Smooth muscle cell (in vitro differentiated cells): ENCODE measurements at regions not wholly inside any gene's neighbourhood (a gene's known extent, or its start where the extent isn't known, plus 50 kb on each side); places are given as distances from the start of the nearest gene placed in this dataset.

ENCODE experiments used
- DNase-seq: peaks from one replicate; lab custom pipeline; 2025; ENCODE audit not compliant: unreplicated experiment; lab: John Stamatoyannopoulos, UW
- H2AFZ ChIP-seq: fragments of 200-600 bp; sonication (generic); 2 replicates; pipeline ENCODE4 v1.6.0; 2016; ENCODE audit warnings: antibody characterized with exemption, low read depth, mild to moderate bottlenecking
- H3F3A ChIP-seq: fragments of 200-600 bp; sonication (generic); 2 replicates; pipeline ENCODE4 v1.6.0; 2017; ENCODE audit warnings: antibody characterized with exemption, low read depth
- H3K27ac ChIP-seq: fragments of 200-600 bp; sonication (generic); 2 replicates; pipeline ENCODE4 v1.5.1; 2016; ENCODE audit warnings: low read depth, mild to moderate bottlenecking
- H3K27me3 ChIP-seq: fragments of 200-600 bp; sonication (generic); 2 replicates; pipeline ENCODE4 v1.6.1; 2016; ENCODE audit warnings: low read depth, mild to moderate bottlenecking
- H3K36me3 ChIP-seq: fragments of 200-600 bp; sonication (generic); 2 replicates; pipeline ENCODE4 v1.5.1; 2016; ENCODE audit warnings: low read depth
- H3K4me1 ChIP-seq: fragments of 200-600 bp; sonication (generic); 2 replicates; pipeline ENCODE4 v1.5.1; 2016; ENCODE audit warnings: low read depth
- H3K4me2 ChIP-seq: fragments of 200-600 bp; sonication (generic); 2 replicates; pipeline ENCODE4 v1.6.0; 2016; ENCODE audit warnings: mild to moderate bottlenecking
- H3K4me3 ChIP-seq: fragments of 200-600 bp; sonication (generic); 2 replicates; pipeline ENCODE4 v1.5.1; 2016; ENCODE audit warnings: mild to moderate bottlenecking
- H3K79me2 ChIP-seq: fragments of 200-600 bp; sonication (generic); 2 replicates; pipeline ENCODE4 v1.6.0; 2016; ENCODE audit warnings: low read depth, mild to moderate bottlenecking
- H3K9ac ChIP-seq: fragments of 200-600 bp; sonication (generic); 2 replicates; pipeline ENCODE4 v1.6.0; 2016; ENCODE audit warnings: low read depth
- H3K9me3 ChIP-seq: fragments of 200-600 bp; sonication (generic); replicated peaks from 2 replicates; pipeline ENCODE4 v1.5.1; 2016; ENCODE audit warnings: low read depth
- H4K20me1 ChIP-seq: fragments of 200-600 bp; sonication (generic); 2 replicates; pipeline ENCODE4 v1.6.0; 2016; ENCODE audit warnings: low read depth
- WGBS: methylation state at CpG from one replicate; pipeline ENCODE4 v1.1.7; 2016; ENCODE audit warnings: low lambda C conversion rate; 5-methylcytosine and 5-hydroxymethylcytosine counted together
- TF ChIP-seq, protein P1 (sequence below): fragments of 200-600 bp; sonication (generic); IDR thresholded peaks from 2 replicates; pipeline ENCODE4 v1.5.1; 2017; ENCODE audit warnings: borderline replicate concordance, mild to moderate bottlenecking, antibody characterized with exemption; ENCODE audit not compliant: insufficient read depth, poor library complexity, severe bottlenecking

GRCh38 chr18:66734451-66734850 is 130.6 kb upstream of the CDH19 start:
- H2AFZ ChIP-seq, result no peak overlapping the region
- H3K79me2 ChIP-seq, result no peaks in the 10 kb centered on the region
- no peaks in the 10 kb centered on the region for H3K36me3 ChIP-seq
- H3K27me3 ChIP-seq, result no peaks in the 10 kb centered on the region
- WGBS, result 92% methylated on average over 2 of the region's 2 CpGs
- no peaks in the 10 kb centered on the region for H3K9me3 ChIP-seq
- no peaks in the 10 kb centered on the region for H3K4me1 ChIP-seq
- no peak overlapping the region for H3K9ac ChIP-seq
- no peak overlapping the region for H3K27ac ChIP-seq
- TF ChIP-seq, protein P1, sequence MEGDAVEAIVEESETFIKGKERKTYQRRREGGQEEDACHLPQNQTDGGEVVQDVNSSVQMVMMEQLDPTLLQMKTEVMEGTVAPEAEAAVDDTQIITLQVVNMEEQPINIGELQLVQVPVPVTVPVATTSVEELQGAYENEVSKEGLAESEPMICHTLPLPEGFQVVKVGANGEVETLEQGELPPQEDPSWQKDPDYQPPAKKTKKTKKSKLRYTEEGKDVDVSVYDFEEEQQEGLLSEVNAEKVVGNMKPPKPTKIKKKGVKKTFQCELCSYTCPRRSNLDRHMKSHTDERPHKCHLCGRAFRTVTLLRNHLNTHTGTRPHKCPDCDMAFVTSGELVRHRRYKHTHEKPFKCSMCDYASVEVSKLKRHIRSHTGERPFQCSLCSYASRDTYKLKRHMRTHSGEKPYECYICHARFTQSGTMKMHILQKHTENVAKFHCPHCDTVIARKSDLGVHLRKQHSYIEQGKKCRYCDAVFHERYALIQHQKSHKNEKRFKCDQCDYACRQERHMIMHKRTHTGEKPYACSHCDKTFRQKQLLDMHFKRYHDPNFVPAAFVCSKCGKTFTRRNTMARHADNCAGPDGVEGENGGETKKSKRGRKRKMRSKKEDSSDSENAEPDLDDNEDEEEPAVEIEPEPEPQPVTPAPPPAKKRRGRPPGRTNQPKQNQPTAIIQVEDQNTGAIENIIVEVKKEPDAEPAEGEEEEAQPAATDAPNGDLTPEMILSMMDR, result no peak
- DNase-seq, result no peak
- no peaks in the 10 kb centered on the region for H3F3A ChIP-seq
- no peak overlapping the region for H3K4me2 ChIP-seq
- H4K20me1 ChIP-seq, result no peaks in the 10 kb centered on the region
- no peak overlapping the region for H3K4me3 ChIP-seq

DNA sequence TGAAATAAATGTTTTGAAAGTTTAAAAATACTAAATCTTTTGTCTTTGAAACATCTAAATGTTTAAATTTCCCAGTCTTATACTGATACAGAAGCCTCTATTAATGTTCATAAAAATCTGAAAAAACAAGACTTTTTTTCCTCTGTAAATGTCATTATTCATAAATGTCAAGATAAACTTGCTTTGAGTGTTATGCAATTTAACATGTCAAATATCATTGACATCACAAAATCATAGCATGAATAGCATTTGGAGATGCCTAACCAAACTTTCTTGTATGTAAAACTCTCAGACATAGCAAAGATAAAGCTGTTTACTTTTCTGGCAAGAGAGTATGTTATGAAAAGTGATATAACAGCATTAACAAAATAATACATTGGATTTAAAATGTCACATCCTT is 128.0 kb upstream of the CDH19 start:
- no peak overlapping the region for H3K4me2 ChIP-seq
- H3K9ac ChIP-seq, result no peak overlapping the region
- H3K27me3 ChIP-seq, result no peaks in the 10 kb centered on the region
- no peak overlapping the region for H2AFZ ChIP-seq
- no peaks in the 10 kb centered on the region for H3K36me3 ChIP-seq
- TF ChIP-seq, protein P1, result no peak
- H3F3A ChIP-seq, result no peaks in the 10 kb centered on the region
- H3K79me2 ChIP-seq, result no peaks in the 10 kb centered on the region
- no peak overlapping the region for H3K27ac ChIP-seq
- H4K20me1 ChIP-seq, result no peaks in the 10 kb centered on the region
- no peaks in the 10 kb centered on the region for H3K9me3 ChIP-seq
- H3K4me3 ChIP-seq, result no peak overlapping the region
- DNase-seq, result no peak
- no peaks in the 10 kb centered on the region for H3K4me1 ChIP-seq

- 86% methylated on average over 2 of the region's 2 CpGs for WGBS
Observed at GRCh38 chr18:66729442-66730239, 125.8 kb upstream of the CDH19 start.

More at GRCh38 chr18:66729442-66730239, 125.8 kb upstream of the CDH19 start:
- Histone ChIP-seq H3K4me3 (no peak overlapping the region), H3F3A (no peaks in the 10 kb centered on the region), H4K20me1 (no peaks in the 10 kb centered on the region), H2AFZ (no peak overlapping the region), H3K27me3 (no peaks in the 10 kb centered on the region), H3K79me2 (no peaks in the 10 kb centered on the region), H3K9me3 (no peaks in the 10 kb centered on the region), H3K4me2 (no peak overlapping the region), H3K9ac (no peak overlapping the region), H3K36me3 (no peaks in the 10 kb centered on the region), H3K27ac (no peak overlapping the region), H3K4me1 (no peaks in the 10 kb centered on the region)
- no peak for DNase-seq
- TF ChIP-seq, protein P1, result no peak
